ENCODE measurements at regions not wholly inside any gene's neighbourhood (a gene's known extent, or its start where the extent isn't known, plus 50 kb on each side); places are given as distances from the start of the nearest gene placed in this dataset.

DNA sequence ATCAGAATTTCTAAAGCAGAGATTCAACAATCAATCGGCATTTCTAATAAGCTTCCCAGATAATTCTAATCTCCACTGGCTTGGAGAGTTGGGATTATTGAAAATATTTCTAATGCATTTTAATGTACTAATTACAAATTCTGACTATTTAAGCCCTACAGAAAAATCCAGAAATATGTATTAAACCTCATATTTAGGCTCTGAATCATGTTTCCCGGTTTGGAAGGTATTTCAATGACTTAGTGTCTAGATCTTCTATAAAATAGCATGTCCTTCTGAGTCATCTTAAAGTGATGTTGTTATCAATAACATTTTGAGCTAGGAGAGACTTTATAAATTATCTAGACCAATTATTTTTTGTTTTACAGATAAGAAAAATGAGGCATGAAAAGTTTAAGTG is 258.8 kb upstream of the NRXN1 start:
- TF ChIP-seq, protein P1, sequence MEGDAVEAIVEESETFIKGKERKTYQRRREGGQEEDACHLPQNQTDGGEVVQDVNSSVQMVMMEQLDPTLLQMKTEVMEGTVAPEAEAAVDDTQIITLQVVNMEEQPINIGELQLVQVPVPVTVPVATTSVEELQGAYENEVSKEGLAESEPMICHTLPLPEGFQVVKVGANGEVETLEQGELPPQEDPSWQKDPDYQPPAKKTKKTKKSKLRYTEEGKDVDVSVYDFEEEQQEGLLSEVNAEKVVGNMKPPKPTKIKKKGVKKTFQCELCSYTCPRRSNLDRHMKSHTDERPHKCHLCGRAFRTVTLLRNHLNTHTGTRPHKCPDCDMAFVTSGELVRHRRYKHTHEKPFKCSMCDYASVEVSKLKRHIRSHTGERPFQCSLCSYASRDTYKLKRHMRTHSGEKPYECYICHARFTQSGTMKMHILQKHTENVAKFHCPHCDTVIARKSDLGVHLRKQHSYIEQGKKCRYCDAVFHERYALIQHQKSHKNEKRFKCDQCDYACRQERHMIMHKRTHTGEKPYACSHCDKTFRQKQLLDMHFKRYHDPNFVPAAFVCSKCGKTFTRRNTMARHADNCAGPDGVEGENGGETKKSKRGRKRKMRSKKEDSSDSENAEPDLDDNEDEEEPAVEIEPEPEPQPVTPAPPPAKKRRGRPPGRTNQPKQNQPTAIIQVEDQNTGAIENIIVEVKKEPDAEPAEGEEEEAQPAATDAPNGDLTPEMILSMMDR (IDR thresholded peaks at IDR 0.05; ENCODE audit: poor library complexity): no peak
- no peak for TF ChIP-seq EZH2 (IDR thresholded peaks at IDR 0.05; ENCODE audit: borderline replicate concordance)
- no peak for TF ChIP-seq EZH2phosphoT487 (IDR thresholded peaks at IDR 0.05; ENCODE audit: low read depth, severe bottlenecking, unreplicated experiment)
